ENCODE measurements at regions not wholly inside any gene's neighbourhood (a gene's known extent, or its start where the extent isn't known, plus 50 kb on each side); places are given as distances from the start of the nearest gene placed in this dataset.
"Not testable (repeated sequence)": the region's sequence is repeated elsewhere in the genome, so short reads cannot be mapped to it uniquely, and the experiment has no call there.

DNA sequence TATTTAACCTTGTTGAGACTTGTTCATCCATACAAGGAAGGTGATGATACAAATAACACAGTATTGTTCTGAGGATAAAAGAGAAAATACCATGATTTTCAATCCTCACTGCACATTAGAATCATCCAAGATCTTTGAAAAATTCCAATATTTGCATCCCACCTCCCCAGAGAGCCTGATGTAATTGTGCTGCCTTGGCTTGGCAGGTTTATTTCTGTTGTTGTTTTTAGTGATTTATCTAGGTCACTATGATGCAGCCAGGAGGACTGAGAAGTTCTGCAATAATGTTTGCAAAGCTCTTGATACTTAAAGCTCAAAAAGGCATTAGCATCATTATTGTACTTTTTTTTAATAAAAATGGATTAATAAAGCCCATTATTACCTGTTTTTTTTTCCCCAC, 67.0 kb upstream of the NMUR2 start:
- TF ChIP-seq, protein P1, sequence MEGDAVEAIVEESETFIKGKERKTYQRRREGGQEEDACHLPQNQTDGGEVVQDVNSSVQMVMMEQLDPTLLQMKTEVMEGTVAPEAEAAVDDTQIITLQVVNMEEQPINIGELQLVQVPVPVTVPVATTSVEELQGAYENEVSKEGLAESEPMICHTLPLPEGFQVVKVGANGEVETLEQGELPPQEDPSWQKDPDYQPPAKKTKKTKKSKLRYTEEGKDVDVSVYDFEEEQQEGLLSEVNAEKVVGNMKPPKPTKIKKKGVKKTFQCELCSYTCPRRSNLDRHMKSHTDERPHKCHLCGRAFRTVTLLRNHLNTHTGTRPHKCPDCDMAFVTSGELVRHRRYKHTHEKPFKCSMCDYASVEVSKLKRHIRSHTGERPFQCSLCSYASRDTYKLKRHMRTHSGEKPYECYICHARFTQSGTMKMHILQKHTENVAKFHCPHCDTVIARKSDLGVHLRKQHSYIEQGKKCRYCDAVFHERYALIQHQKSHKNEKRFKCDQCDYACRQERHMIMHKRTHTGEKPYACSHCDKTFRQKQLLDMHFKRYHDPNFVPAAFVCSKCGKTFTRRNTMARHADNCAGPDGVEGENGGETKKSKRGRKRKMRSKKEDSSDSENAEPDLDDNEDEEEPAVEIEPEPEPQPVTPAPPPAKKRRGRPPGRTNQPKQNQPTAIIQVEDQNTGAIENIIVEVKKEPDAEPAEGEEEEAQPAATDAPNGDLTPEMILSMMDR (IDR thresholded peaks at IDR 0.05; ENCODE audit: borderline replicate concordance, control extremely low read depth, extremely low read depth, insufficient read depth, missing control alignments) = no peak
- in situ Hi-C loops (cut with MboI; ENCODE audit: low sequenced_read_pairs, unreplicated experiment) = no loop called here
- no peak for DNase-seq (ENCODE audit: low spot score)

DNA sequence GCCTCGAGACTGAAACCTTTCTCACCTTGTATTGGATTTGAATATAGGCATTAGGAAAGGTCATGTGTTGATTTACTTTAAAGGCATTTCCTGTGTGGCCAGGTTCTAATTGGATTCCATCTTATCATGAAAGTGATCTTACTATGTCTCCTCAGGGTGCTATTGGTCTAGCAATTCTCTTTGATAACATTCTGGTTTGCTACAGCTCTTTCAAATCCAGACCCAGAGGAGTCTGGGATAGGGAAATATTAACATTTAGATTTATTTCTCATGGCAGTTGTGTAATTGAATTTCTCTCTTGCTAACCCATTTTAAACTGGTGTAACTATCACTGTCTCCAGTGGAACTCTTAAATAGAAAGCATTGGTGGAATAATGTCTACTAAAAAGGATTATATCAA, 69.9 kb upstream of the NMUR2 start:
- TF ChIP-seq, protein P1 (IDR thresholded peaks at IDR 0.05; ENCODE audit: borderline replicate concordance, control extremely low read depth, extremely low read depth, insufficient read depth, missing control alignments) = no peak
- in situ Hi-C loops (cut with MboI; ENCODE audit: low sequenced_read_pairs, unreplicated experiment) = no loop called here
- no peak for DNase-seq (ENCODE audit: low spot score)

DNA sequence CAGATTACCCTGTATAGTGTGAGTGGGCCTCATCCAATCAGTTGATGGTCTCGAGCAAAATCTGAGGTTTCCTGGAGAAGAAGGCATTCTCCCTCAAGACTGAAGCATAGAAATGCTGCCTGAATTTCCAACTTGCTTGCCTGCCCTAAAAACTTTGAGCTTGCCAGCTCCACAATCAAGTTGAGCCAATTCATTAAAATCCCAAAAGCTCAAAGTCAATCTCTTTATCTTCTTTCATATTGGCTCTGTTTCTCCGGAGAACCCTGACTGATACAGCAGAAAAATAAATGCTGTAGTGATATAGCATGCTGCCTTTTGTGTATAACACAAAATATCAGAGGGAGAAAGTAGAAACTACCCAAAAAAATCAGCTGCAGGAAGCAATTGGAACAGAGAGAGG, 72.5 kb upstream of the NMUR2 start:
- in situ Hi-C loops (cut with MboI; ENCODE audit: low sequenced_read_pairs, unreplicated experiment) = no loop called here
- no peak for DNase-seq (ENCODE audit: low spot score)
- TF ChIP-seq, protein P1 (IDR thresholded peaks at IDR 0.05; ENCODE audit: borderline replicate concordance, control extremely low read depth, extremely low read depth, insufficient read depth, missing control alignments) = no peak

DNA sequence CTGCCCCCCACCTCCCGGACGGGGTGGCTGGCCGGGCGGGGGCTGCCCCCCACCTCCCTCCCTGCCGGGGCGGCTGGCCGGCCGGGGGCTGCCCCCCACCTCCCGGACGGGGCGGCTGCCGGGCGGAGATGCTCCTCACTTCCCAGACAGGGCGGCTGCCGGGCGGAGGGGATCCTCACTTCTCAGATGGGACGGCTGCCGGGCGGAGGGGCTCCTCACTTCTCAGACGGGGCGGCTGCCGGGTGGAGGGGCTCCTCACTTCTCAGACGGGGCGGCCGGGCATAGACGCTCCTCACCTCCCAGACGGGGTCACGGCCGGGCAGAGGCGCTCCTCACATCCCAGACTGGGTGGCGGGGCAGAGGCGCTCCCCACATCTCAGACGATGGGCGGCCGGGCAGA, 74.8 kb upstream of the NMUR2 start:
- in situ Hi-C loops (cut with MboI; ENCODE audit: low sequenced_read_pairs, unreplicated experiment); DNase-seq (ENCODE audit: low spot score): not testable (repeated sequence)

DNA sequence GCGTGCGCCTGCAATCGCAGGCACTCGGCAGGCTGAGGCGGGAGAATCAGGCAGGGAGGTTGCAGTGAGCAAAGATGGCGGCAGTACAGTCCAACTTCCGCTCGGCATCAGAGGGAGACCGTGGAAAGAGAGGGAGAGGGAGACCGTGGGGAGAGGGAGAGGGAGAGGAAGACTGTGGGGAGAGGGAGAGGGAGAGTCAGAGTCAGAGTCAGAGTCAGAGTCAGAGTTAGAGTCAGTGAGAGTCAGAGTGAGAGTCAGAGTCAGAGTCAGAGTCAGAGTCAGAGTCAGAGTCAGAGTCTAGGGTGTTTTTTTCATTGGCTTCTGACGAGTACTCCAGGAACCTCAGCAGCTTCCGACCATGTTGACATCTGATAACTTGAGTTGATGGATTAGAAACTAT, 75.6 kb upstream of the NMUR2 start:
- in situ Hi-C loops (cut with MboI; ENCODE audit: low sequenced_read_pairs, unreplicated experiment); DNase-seq (ENCODE audit: low spot score): not testable (repeated sequence)

DNA sequence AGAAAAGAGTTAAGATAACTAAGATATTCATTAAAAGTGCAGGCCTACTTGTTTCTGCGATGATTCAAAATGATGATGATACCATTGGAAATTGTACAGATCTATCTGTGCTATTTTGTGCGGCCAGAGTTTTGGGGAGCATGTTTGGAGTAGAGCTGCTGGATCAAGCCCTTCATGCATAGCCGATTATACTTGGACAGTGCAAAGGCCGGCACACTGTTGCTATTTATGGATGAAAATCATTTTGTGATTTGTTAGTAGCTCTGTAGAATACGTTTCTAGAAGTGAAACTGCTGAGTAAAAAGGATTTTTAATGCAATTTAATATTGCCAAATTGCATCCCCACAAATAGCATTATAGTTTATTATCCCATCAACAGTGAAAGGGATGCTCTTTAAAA, 82.1 kb upstream of the NMUR2 start:
- DNase-seq (ENCODE audit: low spot score) = no peak
- in situ Hi-C loops (cut with MboI; ENCODE audit: low sequenced_read_pairs, unreplicated experiment) = no loop called here
- TF ChIP-seq, protein P1 (IDR thresholded peaks at IDR 0.05; ENCODE audit: borderline replicate concordance, control extremely low read depth, extremely low read depth, insufficient read depth, missing control alignments) = no peak

DNA sequence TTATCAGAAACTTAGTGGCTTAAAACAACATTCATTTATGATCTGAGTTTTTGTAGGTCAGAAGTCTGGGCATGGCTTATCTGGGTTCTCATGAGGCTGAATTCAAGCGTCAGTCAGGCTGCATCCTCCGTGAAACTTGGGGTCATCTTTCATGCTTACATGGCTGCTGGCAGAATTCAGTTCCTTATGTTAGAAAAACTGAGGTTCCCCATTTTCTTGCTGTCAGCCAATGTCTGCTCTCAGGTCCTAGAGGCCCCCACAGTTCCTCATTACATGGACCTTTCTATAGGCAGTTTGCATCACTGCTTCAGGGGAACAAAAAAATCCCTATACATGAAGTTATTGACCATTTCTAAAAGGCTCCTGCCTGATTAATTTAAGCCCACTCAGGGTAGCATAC, 83.8 kb upstream of the NMUR2 start:
- TF ChIP-seq, protein P1 (IDR thresholded peaks at IDR 0.05; ENCODE audit: borderline replicate concordance, control extremely low read depth, extremely low read depth, insufficient read depth, missing control alignments) = no peak
- in situ Hi-C loops (cut with MboI; ENCODE audit: low sequenced_read_pairs, unreplicated experiment) = no loop called here
- DNase-seq (ENCODE audit: low spot score) = no peak

DNA sequence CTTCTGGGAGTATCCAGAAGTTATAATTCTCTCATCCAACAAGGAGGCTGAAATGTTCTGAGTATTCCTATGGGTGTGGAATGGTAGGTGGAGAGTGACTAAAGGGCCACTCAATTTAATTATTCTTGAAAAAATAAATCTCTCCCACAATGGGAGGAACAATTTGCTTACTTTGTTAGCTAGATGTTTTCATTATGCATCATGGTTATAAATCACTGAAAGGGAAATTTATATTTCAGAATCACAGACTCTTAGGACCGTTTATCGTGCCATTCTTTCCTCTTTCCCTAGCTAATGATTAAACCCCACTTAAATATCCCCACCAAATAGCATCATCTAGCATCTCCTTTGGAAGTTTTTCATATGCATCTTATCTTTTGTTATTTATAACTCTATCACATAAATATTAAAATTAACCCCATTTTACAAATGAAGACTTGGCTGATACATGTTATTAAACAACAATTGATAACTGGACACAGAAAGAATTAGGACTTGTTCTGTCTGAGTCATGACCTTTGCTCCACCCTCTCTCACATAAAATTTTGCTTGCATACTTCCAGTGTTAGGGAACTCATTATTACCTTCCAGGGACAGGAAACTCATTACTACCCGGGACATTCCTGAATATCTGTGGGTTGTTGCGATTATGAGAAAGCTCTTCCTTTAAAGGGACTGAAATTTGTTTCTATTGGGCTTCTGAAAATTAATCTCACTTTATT, 94.9 kb upstream of the NMUR2 start:
- in situ Hi-C loops (cut with MboI; ENCODE audit: low sequenced_read_pairs, unreplicated experiment) = loop anchor here (25.0 kb wide), 1 partner anchor 663 kb away; no protein-coding TSS in a partner anchor
- TF ChIP-seq, protein P1 (IDR thresholded peaks at IDR 0.05; ENCODE audit: borderline replicate concordance, control extremely low read depth, extremely low read depth, insufficient read depth, missing control alignments) = no peak
- no peak for DNase-seq (ENCODE audit: low spot score)
